HG03108 (cell line): ENCODE measurements at regions not wholly inside any gene's neighbourhood (a gene's known extent, or its start where the extent isn't known, plus 50 kb on each side); places are given as distances from the start of the nearest gene placed in this dataset.

ENCODE experiments used
- ATAC-seq: cut with Tn5 transposase; IDR thresholded peaks from one replicate; pipeline ENCODE4 v1.9.1; 2021; ENCODE audit warnings: moderate library complexity; ENCODE audit not compliant: unreplicated experiment

GRCh38 chr10:131746785-131747184 is 154.0 kb upstream of the PPP2R2D start:
- ATAC-seq: no peak

GRCh38 chr10:131747251-131747650 is 153.6 kb upstream of the PPP2R2D start:
- ATAC-seq: no peak

- no peak for ATAC-seq
These were observed 153.0 kb upstream of the PPP2R2D start for GRCh38 chr10:131747791-131748190.

GRCh38 chr10:131748191-131748590 is 152.6 kb upstream of the PPP2R2D start:
- no peak for ATAC-seq

DNA sequence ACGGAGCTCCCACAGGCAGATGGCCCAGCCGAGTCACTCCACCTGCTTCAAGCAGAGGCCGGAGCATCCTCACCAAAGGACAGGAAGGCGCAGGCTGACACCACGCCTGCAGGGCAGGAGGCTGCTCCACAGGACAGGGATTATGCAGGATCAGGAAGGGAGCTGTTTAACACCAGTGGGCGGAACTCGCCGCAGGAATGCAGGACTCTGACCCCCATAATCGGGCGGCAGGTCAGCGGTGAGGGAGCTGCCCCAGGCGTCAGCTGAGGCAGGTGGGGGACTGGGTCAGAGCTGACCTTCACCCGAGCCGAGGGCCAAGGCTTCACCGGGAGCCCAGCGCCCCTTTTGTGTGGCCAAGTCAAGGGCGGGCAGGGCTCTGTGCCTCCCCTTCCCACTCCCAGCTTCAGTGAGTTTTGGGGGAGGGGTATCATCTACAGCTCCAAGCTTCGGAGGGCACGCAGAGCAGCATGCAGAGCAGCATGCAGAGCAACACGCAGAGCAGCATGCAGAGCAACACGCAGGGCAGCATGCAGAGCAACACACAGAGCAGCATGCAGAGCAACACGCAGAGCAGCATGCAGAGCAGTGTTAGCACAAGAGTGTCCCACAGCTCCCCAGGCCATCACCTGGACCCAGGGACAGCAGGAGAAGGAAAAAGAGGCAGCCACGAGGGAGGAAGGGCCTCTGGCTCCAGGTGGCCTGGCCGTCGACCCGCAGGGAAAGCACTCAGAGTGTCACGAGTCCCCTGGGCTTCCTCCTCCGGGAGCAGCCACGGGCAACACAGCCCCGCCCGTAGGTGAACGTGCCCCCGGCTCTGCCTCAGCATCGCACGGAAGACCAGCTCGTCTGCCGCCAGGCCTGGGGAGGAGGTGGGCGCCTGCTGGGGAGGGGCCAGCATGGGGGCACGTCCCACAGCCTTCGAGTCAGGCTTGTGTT is 151.7 kb upstream of the PPP2R2D start:
- ATAC-seq: no peak

DNA sequence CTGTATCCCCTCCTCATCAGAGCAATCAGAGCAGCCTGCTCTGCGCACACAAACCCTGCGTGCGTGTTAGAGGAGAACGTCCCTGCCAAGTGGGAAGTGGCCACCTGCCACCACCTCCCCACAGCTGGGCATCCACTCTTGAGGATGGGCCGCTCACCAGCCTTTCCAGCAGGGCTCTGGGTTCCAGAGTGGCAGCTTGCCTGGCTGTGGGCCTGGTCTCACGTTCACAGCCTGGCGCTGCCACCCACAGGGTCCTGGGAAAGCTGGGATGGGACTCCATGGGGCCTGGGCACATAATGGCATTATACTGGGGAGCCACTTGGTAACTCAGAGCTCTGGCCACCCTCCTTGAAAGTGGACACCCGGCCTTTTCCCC is 151.1 kb upstream of the PPP2R2D start:
- no peak for ATAC-seq

GRCh38 chr10:131750171-131750895 is 150.5 kb upstream of the PPP2R2D start:
- ATAC-seq: no peak

DNA sequence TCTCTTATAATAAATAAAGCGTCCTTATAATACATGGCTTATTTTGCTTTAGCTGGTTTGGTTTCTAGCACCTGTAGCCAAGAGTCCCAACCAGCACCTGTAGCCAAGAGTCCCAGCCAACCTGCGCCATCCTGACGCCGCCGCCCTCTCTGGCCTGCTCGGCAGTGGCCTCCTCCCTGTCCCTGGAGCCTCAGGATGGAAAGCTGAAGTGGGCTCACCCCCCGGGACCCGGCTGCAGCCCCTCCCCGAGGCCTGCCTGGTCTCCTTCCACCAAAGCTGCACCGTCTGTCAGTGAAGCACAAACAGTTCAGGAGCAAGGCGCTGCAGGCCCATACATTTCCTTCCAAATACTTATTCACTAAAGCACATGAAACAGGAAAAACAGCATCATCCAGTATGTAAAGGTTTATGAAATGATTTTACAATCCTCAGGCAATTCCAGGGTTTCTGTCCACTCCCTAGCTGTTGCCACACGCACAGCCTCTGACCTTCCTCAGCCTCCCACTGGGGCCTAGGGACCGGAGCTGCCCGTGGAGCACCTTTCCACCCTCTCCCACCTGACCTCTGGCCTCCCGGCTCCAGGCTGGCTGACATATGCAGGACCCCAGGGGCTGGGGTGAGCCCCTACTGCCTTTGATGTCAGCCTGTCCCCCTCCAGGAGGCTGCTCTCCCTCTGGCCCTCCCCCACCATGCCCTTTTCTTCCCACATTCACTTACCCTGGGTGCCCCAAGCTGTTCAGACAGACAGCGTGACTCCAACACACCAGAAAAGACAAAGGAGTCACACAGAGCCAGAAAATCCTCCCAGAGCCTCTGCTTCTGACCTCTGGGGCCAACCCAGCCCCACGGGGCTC is 149.6 kb upstream of the PPP2R2D start:
- ATAC-seq: no peak

DNA sequence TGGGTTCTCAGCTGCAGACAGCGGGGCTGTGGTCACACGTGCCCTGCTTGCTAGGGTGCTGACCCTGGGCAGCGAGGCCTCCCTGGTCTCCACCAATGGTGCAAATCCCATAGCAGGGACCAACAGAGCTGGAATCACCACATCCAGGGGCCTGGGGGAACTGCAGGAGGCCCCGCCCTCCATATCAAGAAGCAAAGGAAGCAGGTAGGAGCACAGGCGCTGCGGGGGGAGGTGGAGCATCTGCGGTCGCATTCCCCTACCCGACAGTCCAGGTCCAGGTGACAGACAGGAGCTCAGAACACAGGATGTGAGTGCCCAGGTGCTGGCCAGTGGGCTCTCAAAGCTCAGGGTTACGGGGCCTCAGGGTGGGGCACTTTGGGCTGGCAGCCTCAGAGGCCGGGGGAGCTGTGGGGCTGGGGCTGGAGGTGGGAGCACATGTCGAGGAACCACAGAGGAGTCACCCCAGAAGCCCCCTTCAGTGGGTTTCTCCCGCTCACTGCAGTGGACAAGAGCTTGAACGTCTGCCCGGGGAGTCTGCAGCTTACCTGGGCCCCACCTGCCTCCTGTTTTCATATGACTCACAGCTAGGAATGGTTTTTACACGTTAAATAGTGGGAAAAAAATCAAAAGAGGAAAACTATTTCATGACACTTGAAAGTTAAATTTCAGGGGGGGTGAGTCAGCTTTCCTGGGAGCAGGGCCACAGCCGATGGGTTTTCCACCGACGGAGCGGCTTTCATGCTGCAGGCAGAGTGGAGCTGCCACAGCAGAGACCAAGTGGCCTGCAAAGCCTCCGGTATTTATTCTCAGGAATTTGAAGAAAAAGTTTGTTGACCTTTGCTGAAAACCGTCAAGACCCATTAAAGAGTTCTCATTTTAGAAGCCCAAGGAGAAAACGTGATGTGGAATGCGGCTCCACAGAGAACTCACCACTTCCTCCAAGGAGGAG is 148.7 kb upstream of the PPP2R2D start:
- no peak for ATAC-seq

DNA sequence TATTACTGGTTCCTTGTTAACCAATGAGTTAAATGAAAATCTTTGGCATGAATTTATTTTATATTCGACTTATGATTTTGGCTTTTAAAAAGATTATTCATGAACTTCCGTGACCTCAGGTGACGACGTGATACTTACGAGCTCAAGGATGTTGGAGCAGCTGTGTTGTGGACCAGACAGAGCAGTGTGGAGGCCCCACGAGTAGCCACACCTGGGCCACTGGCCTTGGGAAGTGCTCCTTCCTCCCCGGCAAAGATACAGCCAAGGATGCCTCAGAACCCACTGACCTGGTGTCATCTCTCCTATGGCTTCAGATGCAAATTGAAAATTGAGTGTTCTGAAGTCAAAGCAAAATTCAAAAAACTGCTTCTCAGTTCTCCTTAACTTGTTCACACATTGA is 147.5 kb upstream of the PPP2R2D start:
- no peak for ATAC-seq

DNA sequence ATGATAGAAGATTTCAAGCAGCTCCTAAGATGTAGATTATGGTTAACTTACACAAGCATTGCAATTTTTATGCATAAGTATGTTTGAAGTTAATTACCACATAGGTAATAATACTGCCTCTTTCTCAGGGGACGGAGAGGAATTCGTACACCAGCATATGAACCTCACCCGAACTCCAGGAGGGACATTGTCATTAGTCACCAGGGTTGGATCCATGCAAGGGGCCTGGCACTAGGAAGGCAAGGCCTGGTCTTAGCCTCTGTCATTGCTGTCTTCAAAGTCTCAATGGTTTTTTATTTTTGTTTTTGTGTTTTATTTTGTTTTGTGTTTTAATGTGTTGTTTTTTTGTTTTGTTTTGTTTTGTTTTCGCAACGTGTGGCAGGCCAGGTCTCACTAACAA is 145.6 kb upstream of the PPP2R2D start:
- ATAC-seq: no peak

DNA sequence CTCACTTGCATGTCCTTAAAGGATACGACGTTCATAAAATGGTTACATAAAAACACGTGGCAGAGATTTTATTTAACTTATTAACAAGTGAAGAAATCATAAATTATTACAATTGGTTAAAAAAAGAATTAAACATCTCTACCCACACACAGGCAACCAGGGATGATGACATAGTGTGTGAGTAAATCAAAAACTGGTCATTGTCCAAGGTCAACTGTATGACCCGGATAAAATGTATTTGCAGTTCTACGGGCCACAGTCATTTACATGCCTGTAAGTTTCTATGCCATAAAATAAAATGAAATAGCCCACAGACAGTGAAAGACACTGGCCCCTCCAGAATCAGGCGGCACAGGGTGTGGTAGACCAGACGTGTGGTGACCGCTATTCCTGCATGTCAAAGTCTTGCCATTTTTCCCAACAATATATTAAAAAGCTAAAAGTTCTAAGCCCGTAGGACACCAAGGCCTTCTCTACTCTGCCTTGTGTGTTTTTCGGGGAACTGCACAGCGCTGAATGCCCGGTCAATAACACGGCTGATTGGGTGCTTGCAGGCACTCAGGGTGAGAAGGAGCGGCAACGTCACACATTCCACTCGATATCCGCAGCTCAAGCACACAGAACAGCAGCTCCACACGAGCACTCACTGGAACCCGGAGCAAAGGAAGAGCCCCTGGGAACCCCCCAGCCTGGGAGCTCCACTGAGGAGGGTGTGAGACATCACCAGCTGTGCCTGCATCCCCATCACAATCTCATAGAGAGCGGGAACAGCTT is 143.3 kb upstream of the PPP2R2D start:
- no peak for ATAC-seq

- no peak for ATAC-seq
These were observed 142.5 kb upstream of the PPP2R2D start for GRCh38 chr10:131758062-131758938.

DNA sequence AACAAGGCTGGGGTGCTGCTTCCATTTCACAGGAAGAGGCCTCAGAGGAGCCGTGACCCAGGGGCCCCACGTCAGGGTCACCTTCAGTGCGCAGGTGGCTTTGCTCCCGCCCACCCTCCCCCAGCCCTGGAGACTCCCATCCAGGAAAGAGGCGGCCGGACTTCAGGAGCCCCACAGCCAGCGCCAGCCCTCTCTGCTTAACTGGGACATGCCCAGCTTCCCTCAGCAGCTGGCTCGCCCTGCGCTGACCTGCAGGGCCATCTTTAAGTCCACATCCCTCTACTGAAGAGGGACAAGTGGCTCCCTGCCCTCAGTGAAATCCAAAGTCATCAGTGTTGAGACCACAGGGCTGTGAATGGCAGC is 141.9 kb upstream of the PPP2R2D start:
- ATAC-seq: no peak

DNA sequence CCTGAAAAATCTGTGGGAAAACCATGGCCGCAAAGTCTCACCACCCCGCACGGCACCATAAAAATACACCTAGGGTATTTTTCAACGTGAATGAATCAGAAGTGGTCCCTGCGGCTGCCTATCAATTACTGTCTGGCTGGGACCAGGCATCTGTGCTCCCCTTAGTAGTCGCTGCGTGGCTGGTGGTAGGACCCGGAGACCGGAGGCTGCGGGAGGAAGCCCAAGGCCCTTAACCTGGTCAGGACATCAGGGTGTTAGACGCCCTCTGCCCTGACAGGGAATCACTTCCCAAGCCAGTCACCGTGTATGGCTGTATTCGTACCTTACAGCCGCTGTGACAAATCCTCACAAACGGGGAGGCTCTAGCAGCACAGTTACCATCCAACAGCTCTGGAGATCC is 141.5 kb upstream of the PPP2R2D start:
- ATAC-seq: no peak

- ATAC-seq: no peak
These were observed 140.2 kb upstream of the PPP2R2D start for GRCh38 chr10:131760416-131761166.

DNA sequence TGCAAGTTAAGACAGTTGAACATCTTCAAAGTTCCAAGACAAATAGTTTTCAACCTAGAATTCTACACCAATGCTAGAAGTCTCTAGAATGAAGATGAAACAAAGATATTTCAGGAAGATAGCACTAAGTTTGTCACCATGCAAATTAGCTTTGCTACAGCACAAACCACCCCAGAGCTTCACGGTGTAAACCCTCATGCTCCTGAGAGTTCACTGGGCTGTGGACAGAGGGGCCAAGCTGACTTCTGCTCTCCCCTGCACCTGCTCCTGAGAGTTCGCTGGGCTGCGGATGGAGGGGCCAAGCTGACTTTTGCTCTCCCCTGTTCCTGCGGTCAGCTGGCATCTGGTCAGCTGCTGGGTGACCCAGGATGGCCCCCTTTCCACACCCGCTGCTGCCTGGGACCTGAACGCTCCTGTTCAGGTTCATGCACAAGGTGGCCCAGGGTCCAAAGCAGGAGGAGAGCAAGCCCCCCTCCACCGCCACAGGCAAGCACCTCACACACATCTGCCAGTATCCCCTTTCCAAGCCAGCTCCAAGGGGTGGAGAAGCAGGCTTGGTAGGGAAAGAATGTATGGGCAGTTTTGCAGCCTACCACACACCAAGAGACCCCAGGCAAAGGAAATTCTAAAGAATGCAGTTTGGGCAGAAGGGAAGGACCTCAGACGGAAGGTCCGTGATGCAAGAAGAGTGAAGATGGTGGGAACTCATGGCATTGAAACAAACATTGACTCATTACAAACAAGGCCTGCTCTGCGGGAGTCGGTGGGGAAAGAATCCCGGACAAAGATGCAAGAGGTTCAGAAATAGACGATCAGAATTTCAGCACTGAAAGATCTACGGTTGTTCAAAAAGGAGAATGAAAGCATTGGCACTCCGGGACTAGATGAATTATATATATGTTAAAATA is 137.8 kb upstream of the PPP2R2D start:
- ATAC-seq: no peak
